ENCODE measurements at regions not wholly inside any gene's neighbourhood (a gene's known extent, or its start where the extent isn't known, plus 50 kb on each side); places are given as distances from the start of the nearest gene placed in this dataset.

DNA sequence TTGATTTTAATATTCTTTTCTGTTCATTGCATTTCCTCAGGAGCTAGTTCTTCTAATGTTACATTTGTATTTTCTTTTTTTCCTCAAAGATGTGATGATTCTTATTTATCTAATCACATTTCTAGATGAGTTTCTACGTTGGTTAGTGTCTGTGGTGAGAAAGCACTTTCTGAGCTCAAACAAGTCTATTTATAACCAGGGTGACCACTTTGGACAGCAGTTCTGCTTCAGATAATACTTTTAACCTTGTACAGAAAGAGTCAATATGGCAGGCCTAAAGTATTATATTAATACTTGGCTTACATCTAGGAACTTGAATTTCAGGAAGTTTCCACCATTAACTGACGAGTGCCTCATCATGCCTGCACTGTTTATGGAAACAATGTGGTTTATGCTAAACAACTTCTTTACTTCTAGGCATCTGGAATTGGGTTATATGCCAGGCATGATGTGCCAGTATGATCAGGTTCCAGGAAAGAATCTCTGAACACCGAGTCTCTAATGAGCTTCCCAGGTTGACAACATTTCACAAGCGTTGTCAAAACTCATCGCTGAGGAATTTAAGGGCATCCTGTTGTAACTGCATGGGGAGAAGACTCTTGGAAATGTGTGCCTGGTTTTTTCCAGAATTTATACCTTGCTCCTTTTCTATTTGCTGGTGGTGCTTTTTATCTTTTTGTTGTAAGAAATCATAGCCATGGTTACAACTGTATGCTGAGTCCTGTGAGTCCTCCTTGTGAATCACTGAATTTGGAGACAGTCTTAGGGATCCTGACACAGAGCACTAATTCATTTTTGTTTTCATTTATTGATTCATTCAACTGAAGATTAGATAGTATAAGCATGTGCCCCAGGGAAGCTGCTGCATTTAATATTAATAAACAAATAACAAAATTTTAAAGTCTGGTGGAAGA, 344.4 kb upstream of the PCDH9 start:
- ATAC-seq (ENCODE audit: low read depth), result no peak
- no peak overlapping the region for H3K27ac Mint-ChIP-seq
- ChIA-PET CTCF (no interaction called here), POLR2A (no interaction called here)
- intact Hi-C loops (cut with micrococcal nuclease), result no loop called here
- no peak overlapping the region for H3K4me3 Mint-ChIP-seq
- H3K27me3 Mint-ChIP-seq, result no peaks in the 10 kb centered on the region
- TF ChIP-seq, protein P1, sequence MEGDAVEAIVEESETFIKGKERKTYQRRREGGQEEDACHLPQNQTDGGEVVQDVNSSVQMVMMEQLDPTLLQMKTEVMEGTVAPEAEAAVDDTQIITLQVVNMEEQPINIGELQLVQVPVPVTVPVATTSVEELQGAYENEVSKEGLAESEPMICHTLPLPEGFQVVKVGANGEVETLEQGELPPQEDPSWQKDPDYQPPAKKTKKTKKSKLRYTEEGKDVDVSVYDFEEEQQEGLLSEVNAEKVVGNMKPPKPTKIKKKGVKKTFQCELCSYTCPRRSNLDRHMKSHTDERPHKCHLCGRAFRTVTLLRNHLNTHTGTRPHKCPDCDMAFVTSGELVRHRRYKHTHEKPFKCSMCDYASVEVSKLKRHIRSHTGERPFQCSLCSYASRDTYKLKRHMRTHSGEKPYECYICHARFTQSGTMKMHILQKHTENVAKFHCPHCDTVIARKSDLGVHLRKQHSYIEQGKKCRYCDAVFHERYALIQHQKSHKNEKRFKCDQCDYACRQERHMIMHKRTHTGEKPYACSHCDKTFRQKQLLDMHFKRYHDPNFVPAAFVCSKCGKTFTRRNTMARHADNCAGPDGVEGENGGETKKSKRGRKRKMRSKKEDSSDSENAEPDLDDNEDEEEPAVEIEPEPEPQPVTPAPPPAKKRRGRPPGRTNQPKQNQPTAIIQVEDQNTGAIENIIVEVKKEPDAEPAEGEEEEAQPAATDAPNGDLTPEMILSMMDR (IDR thresholded peaks at IDR 0.05), result no peak
- no peaks in the 10 kb centered on the region for H3K36me3 Mint-ChIP-seq (ENCODE audit: low read depth)
- no peak for DNase-seq
- no peaks in the 10 kb centered on the region for H3K4me1 Mint-ChIP-seq
- peaks cover 2% of the 10 kb centered on the region for H3K9me3 Mint-ChIP-seq

GRCh38 chr13:67568205-67568604, 338.1 kb upstream of the PCDH9 start:
- ATAC-seq (ENCODE audit: low read depth), result no peak
- TF ChIP-seq, protein P1 (IDR thresholded peaks at IDR 0.05), result no peak
- H3K27ac Mint-ChIP-seq, result no peak overlapping the region
- no peaks in the 10 kb centered on the region for H3K36me3 Mint-ChIP-seq (ENCODE audit: low read depth)
- DNase-seq, result no peak
- POLR2A ChIA-PET, result no interaction called here
- H3K9me3 Mint-ChIP-seq, result peaks cover 5% of the 10 kb centered on the region
- CTCF ChIA-PET, result no interaction called here
- intact Hi-C loops (cut with micrococcal nuclease), result no loop called here
- no peaks in the 10 kb centered on the region for H3K4me1 Mint-ChIP-seq
- H3K4me3 Mint-ChIP-seq, result no peak overlapping the region
- H3K27me3 Mint-ChIP-seq, result no peaks in the 10 kb centered on the region

DNA sequence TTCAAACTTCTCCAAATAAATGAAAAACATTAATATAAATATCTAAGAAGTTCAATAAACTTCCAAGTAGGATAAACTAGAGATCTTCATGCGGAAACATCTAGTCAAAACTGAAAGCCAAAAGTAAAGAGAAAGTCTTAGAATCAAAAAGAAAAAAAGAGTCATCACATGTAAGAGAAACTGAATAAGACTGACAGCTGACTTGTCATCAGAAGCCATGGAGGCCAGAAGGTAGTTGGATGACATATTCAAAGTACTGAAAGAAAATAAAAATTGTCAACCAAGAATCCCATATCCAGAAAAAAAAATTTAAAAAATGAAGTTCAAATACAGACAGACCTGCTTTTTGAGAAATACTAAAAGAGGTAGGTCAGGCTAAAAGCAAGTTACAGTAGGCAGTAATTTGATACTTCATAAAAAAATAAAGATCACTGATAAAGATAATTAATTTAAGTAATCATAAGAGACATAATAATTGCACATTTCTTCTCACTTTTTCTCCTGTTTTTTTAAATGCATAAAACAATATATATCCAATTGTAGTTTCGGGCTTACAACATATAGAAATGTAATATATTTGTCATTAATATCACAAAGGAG, 327.6 kb upstream of the PCDH9 start:
- H3K9me3 Mint-ChIP-seq, result peaks cover 12% of the 10 kb centered on the region
- intact Hi-C loops (cut with micrococcal nuclease), result no loop called here
- TF ChIP-seq, protein P1 (IDR thresholded peaks at IDR 0.05), result no peak
- no peak overlapping the region for H3K27ac Mint-ChIP-seq
- DNase-seq (no peak), ATAC-seq (ENCODE audit: low read depth) (no peak)
- no peak overlapping the region for H3K4me3 Mint-ChIP-seq
- no peaks in the 10 kb centered on the region for H3K36me3 Mint-ChIP-seq (ENCODE audit: low read depth)
- CTCF ChIA-PET, result no interaction called here
- H3K27me3 Mint-ChIP-seq, result no peaks in the 10 kb centered on the region
- POLR2A ChIA-PET, result no interaction called here
- H3K4me1 Mint-ChIP-seq, result no peaks in the 10 kb centered on the region

- ATAC-seq (ENCODE audit: low read depth) (no peak), DNase-seq (no peak)
- no peak overlapping the region for H3K4me3 Mint-ChIP-seq
- CTCF ChIA-PET, result no interaction called here
- no peak overlapping the region for H3K27ac Mint-ChIP-seq
- H3K9me3 Mint-ChIP-seq, result peaks cover 12% of the 10 kb centered on the region
- POLR2A ChIA-PET, result no interaction called here
- TF ChIP-seq, protein P1 (IDR thresholded peaks at IDR 0.05), result no peak
- H3K4me1 Mint-ChIP-seq, result no peaks in the 10 kb centered on the region
- H3K36me3 Mint-ChIP-seq (ENCODE audit: low read depth), result no peaks in the 10 kb centered on the region
- intact Hi-C loops (cut with micrococcal nuclease), result no loop called here
- no peaks in the 10 kb centered on the region for H3K27me3 Mint-ChIP-seq
Measured at GRCh38 chr13:67557118-67557517, 327.0 kb upstream of the PCDH9 start.

DNA sequence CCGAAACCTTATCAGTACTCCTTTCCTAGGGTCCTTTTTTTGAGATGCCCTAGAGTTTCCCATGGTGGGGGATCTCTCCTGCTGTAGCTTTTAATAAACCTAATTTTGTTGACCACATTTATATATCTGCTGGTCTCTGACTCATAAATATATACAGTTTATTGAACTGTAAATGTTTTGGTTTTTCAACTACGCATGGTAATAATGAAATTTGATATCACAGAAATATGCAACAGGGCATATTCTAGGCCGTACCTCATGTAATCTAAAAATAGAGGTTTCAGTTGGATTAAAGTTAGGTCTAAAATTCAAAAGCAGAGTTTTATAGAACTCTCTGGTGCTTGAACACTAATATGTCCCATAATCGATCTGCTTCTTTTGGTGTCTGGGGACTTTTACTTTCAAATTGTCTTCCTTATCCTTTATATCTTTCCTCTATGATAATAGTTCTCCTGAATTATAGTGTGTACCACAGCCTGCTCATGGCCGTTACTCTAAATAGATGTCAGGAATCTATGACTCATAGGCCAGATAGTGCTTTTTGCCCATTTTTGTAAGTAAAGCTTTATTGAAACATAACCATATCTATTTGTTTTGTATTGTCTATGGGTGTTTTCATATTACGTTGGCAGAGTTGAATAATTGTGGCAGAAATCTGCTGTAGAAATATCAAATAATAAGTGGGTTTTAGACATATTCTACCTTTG, 324.8 kb upstream of the PCDH9 start:
- ChIA-PET POLR2A (no interaction called here), CTCF (no interaction called here)
- intact Hi-C loops (cut with micrococcal nuclease), result no loop called here
- DNase-seq (no peak), ATAC-seq (ENCODE audit: low read depth) (no peak)
- Mint-ChIP-seq H3K27ac (no peak overlapping the region), H3K9me3 (peaks cover 12% of the 10 kb centered on the region), H3K27me3 (no peaks in the 10 kb centered on the region), H3K36me3 (ENCODE audit: low read depth) (no peaks in the 10 kb centered on the region), H3K4me1 (no peaks in the 10 kb centered on the region), H3K4me3 (no peak overlapping the region)
- TF ChIP-seq, protein P1 (IDR thresholded peaks at IDR 0.05), result no peak

Measured in activated B cell treated with CpG ODN at 0.5 μM for 24 hours (primary cell).